Fibroblast of villous mesenchyme (primary cell): ENCODE measurements at regions not wholly inside any gene's neighbourhood (a gene's known extent, or its start where the extent isn't known, plus 50 kb on each side); places are given as distances from the start of the nearest gene placed in this dataset.

Experiments
- DNase-seq: peaks from one replicate; pipeline ENCODE4 v3.0.0-alpha.2; 2010; ENCODE audit warnings: low read depth
- H3K4me3 ChIP-seq: 2 replicates; pipeline ENCODE4 v1.5.1; 2011; ENCODE audit warnings: low read depth, mild to moderate bottlenecking, low read length
- TF ChIP-seq, protein P1 (sequence below): IDR thresholded peaks from 2 replicates; pipeline ENCODE4 v1.5.1; 2012; ENCODE audit warnings: low read depth, mild to moderate bottlenecking, low read length; ENCODE audit not compliant: insufficient read depth

DNA sequence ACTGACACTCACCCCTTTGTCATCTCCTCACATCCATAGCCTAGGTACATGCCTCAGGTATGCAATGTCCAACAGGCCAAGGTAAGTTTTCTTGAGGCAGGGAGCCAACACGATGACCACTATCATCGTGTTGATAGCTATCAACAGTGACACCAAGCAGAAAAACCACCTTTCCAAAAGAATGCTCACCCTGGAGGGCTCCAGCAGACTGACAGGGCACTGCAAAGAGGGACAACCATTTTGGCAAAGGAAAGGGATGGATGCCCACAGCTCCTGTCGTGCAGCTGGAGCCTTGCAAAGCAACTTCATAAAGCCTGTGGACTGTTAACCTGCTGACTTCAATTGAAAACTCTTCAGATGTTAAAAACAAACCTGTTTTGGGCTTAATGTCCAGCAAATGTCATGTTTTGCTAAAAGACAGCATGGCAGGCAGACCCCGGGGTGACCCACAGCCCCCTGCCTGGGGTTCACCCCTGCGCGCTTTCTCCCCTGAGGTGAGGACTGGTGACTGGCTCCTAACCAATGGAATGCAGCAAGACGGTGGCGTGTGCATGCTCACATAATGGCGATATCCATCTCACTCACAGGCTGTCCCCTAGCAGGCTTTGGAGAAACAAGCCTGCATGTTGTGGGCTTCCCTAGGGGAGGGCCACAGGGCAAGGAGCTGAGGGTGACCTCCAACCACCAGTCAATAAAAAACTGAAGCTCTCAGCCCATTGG lies 293.8 kb downstream of the TCERG1L start:
- DNase-seq: no peak
- H3K4me3 ChIP-seq: no peak overlapping the region
- TF ChIP-seq, protein P1, sequence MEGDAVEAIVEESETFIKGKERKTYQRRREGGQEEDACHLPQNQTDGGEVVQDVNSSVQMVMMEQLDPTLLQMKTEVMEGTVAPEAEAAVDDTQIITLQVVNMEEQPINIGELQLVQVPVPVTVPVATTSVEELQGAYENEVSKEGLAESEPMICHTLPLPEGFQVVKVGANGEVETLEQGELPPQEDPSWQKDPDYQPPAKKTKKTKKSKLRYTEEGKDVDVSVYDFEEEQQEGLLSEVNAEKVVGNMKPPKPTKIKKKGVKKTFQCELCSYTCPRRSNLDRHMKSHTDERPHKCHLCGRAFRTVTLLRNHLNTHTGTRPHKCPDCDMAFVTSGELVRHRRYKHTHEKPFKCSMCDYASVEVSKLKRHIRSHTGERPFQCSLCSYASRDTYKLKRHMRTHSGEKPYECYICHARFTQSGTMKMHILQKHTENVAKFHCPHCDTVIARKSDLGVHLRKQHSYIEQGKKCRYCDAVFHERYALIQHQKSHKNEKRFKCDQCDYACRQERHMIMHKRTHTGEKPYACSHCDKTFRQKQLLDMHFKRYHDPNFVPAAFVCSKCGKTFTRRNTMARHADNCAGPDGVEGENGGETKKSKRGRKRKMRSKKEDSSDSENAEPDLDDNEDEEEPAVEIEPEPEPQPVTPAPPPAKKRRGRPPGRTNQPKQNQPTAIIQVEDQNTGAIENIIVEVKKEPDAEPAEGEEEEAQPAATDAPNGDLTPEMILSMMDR: no peak

DNA sequence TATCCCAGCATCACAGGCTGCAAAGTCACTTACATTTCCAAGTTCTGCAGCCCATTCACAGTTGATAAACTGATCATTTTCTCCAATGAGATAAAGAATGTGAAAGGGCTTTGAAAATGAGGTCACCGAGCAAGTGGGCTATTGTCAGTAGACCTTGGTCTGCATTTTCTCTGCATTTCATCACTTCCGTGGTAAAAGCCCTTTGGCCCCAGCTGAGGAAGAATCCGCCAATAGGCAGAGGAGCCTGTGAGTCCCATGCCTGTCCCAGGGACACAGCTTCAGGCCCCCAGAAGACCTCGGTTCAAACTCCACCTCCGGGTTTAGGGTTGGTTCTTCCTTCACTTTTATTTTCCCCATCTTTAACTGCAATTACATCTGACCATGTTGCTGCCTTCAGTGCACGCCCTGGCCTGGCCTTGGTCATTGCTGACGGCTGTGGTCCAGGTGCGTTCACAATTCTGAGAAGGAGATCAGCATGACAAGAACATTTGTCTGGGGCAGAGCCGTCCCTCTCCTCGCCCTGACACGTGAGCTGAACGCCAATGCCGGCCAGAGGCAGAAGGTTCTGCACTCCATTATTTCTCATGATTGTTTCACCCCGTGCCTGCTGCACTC lies 292.5 kb downstream of the TCERG1L start:
- H3K4me3 ChIP-seq: no peak overlapping the region
- TF ChIP-seq, protein P1: no peak
- no peak for DNase-seq

DNA sequence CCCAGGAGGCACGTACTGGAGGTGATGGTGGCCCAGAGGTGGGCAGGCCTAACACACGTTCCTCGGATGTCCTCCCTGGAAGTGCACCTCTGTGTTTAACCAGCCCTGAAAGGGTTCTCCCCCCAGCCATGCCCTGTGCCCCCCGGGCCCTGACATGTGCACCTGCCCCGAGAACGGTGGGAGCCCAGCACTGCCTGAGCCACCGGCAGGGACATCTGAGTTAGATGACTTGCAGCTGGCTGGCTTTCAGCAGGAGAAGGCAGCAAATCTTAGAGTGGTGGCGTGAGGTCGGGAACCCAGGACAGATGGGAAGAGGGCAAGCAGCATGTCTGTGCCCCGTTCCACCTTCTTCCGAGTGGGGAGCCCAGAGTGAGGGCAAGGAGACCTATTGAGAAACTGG lies 291.8 kb downstream of the TCERG1L start:
- H3K4me3 ChIP-seq: no peak overlapping the region
- TF ChIP-seq, protein P1: no peak
- DNase-seq: no peak

DNA sequence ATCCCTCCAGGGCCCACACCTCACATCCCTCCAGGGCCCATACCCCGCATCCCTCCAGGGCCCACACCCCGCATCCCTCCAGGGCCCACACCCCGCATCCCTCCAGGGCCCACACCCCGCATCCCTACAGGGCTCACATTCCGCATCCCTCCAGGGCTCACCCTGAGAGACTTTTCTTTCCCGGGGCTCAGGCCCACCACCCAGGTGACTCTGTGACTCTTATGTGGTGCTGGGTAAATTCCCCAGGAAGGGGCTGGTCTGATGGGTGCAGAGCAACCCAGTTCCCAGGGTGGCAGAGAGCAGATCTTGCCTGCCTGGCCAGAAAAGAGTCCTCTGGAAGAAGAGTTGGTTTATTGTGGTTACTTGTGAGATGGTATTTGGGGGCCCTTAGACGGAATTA lies 290.7 kb downstream of the TCERG1L start:
- no peak overlapping the region for H3K4me3 ChIP-seq
- DNase-seq: no peak
- TF ChIP-seq, protein P1: no peak

DNA sequence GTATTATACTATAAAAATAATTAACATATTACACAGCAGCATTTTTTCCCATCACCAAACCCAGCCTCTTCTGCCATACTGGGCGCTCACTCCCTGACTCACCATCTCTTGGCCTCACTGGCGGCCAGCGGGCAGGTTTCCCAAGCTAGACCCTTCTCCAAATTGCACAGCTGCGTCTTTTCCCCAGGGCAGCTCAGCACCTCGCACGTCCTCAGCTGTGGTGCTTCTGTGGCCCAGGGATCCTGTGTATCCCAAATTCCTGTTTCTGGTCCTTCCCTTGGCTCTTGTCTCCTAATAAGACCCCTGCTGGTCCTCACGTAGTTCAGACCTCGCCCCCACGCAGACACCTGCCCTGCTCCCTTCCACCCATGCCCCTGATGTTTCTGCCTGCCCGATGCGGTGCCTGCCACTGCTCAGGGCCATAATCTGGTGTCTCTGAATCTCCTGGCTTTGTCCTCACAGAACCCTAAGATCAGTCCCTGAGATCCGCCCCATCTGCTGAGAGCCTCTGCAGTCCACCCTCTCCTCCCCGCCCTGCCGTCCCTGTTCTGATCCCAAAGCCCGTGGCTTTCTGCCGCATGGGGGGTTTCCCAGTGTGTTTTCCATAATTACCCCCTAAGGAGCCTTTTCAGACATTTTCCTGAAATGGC lies 290.1 kb downstream of the TCERG1L start:
- H3K4me3 ChIP-seq: no peak overlapping the region
- TF ChIP-seq, protein P1: no peak
- DNase-seq: no peak

DNA sequence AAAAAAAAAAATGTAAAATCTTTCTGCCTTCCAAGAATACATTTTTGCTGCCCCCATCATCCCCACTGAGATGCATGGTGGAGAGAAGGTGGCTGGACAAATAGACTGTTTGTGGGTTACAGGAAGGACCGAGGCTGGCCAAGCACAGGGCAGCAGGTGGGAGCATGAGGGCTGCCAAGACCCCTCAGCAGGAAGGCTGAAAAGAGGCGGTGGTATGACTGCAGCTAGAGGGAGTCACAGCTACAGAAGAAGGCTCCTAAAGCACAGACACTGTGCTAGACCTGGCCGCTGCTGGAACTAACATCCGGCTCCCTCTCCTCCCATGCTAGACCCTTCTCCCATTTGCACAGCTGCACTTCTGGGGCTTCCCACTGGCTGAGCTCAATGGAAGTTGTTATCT lies 289.6 kb downstream of the TCERG1L start:
- TF ChIP-seq, protein P1: no peak
- DNase-seq: no peak
- H3K4me3 ChIP-seq: no peak overlapping the region
